HCT116 (cell line): ENCODE measurements at regions not wholly inside any gene's neighbourhood (a gene's known extent, or its start where the extent isn't known, plus 50 kb on each side); places are given as distances from the start of the nearest gene placed in this dataset.

Experiments
- ATAC-seq: fragments of 200-7000 bp; cut with Tn5 transposase; 2 replicates; pipeline ENCODE4 v1.9.1; 2020; ENCODE audit warnings: mild to moderate bottlenecking, moderate library complexity
- BruUV-seq: library from RNA; stranded (reverse); fragments of 400-500 nt; replicated peaks from 2 replicates; lab custom pipeline; 2021; lab: Mats Ljungman, UMichigan
- CTCF ChIA-PET: fragments of 300-600 bp; sonication (Branson Sonifier 250); formaldehyde crosslinking; loops from one replicate; lab custom pipeline; 2021; ENCODE audit warnings: antibody characterized with exemption; lab: Charles Lee
- POLR2A ChIA-PET: fragments of 300-600, 350-600 bp; sonication (Branson Sonifier 250); formaldehyde crosslinking; loops from one replicate; lab custom pipeline; 2021; ENCODE audit warnings: antibody characterized with exemption; lab: Charles Lee
- RAD21 ChIA-PET, 2 experiments: fragments of 300-600 bp; sonication (Branson Sonifier 250); formaldehyde crosslinking; loops; one replicate each; lab custom pipeline; 2023; ENCODE audit warnings: low total read pairs in 2 of 2; ENCODE audit not compliant: uncharacterized antibody in 2 of 2, unreplicated experiment in 2 of 2, low non-redundant PET in 1 of 2; lab: Charles Lee
- DNase-seq: peaks from one replicate; pipeline ENCODE4 v3.0.0-alpha.2; 2010; ENCODE audit warnings: low read depth, low spot score
- H2AFZ ChIP-seq: fragments of 200-600 bp; shearing (Covaris generic), sonication (generic); 2 replicates; pipeline ENCODE4 v1.6.1; 2017; ENCODE audit warnings: low read depth, mixed run types, mixed read lengths, antibody characterized with exemption, low read length; ENCODE audit not compliant: poor library complexity, severe bottlenecking
- H3K27ac ChIP-seq: 2 replicates; pipeline ENCODE4 v1.5.1; 2012; ENCODE audit warnings: low read depth, low read length
- H3K27me3 ChIP-seq: fragments of 200-600 bp; sonication (generic); 2 replicates; pipeline ENCODE4 v1.6.1; 2016; ENCODE audit warnings: mixed run types, low read length, mixed read lengths; ENCODE audit not compliant: insufficient read depth
- H3K36me3 ChIP-seq, 2 experiments: fragments of 200-500 bp in 1 of 2; fragments of 200-600 bp in 1 of 2; sonication (Bioruptor generic) in 1 of 2; sonication (generic) in 1 of 2; 2 replicates each; pipeline versions ENCODE4 v1.5.1 to v1.6.1; 2014 to 2016; ENCODE audit warnings: low read length in 2 of 2, inconsistent platforms in 1 of 2, mixed read lengths in 1 of 2, mixed run types in 1 of 2; ENCODE audit not compliant: insufficient read depth in 2 of 2, control insufficient read depth in 1 of 2
- H3K4me1 ChIP-seq, 2 experiments: fragments of 200-600 bp in 1 of 2; sonication (generic) in 1 of 2; 2 replicates each; pipeline versions ENCODE4 v1.5.1 to v1.6.1; 2012 to 2017; ENCODE audit warnings: low read length in 2 of 2, inconsistent platforms in 1 of 2, mild to moderate bottlenecking in 1 of 2, mixed read lengths in 1 of 2, mixed run types in 1 of 2, moderate library complexity in 1 of 2; ENCODE audit not compliant: insufficient read depth in 2 of 2, control insufficient read depth in 1 of 2
- H3K4me2 ChIP-seq: fragments of 200-600 bp; sonication (generic); 2 replicates; pipeline ENCODE4 v1.6.1; 2017; ENCODE audit warnings: mixed run types, low read length, mixed read lengths
- H3K4me3 ChIP-seq, 2 experiments: fragments of 200-600 bp in 1 of 2; sonication (generic) in 1 of 2; replicated peaks in 1 of 2; 2 replicates each; pipeline ENCODE4 v1.5.1; 2011 to 2016; ENCODE audit warnings: low read length in 2 of 2, control low read depth in 1 of 2, low read depth in 1 of 2, mild to moderate bottlenecking in 1 of 2, mixed read lengths in 1 of 2, mixed run types in 1 of 2
- H3K79me2 ChIP-seq: fragments of 200-600 bp; sonication (generic); 2 replicates; pipeline ENCODE4 v1.6.1; 2017; ENCODE audit warnings: mild to moderate bottlenecking, mixed run types, low read length, moderate library complexity, mixed read lengths; ENCODE audit not compliant: insufficient read depth
- H3K9ac ChIP-seq: fragments of 200-600 bp; sonication (generic); 2 replicates; pipeline ENCODE4 v1.6.1; 2016; ENCODE audit warnings: low read length, mixed read lengths
- H3K9me2 ChIP-seq: fragments of 200-600 bp; sonication (generic), shearing (Covaris generic); 2 replicates; pipeline ENCODE4 v1.6.1; 2017; ENCODE audit warnings: mixed run types, mild to moderate bottlenecking, moderate library complexity; ENCODE audit not compliant: insufficient read depth
- H3K9me3 ChIP-seq, 2 experiments: fragments of 200-500 bp in 1 of 2; fragments of 200-600 bp in 1 of 2; sonication (Bioruptor generic) in 1 of 2; sonication (generic) in 1 of 2; 2 replicates each; pipeline ENCODE4 v1.6.1; 2014 to 2017; ENCODE audit warnings: low read length in 2 of 2, mixed read lengths in 2 of 2, inconsistent platforms in 1 of 2, low read depth in 1 of 2, mild to moderate bottlenecking in 1 of 2, mixed run types in 1 of 2, moderate library complexity in 1 of 2; ENCODE audit not compliant: control insufficient read depth in 1 of 2, insufficient read depth in 1 of 2
- H4K20me1 ChIP-seq: fragments of 200-600 bp; sonication (generic), shearing (Covaris generic); 2 replicates; pipeline ENCODE4 v1.6.1; 2017; ENCODE audit warnings: mixed run types, mild to moderate bottlenecking, moderate library complexity; ENCODE audit not compliant: insufficient read depth
- CBX3 ChIP-seq: IDR thresholded peaks from 2 replicates; pipeline ENCODE4 v1.6.1; 2012; ENCODE audit warnings: low read depth
- CEBPB ChIP-seq: IDR thresholded peaks from 2 replicates; pipeline ENCODE4 v1.6.1; 2012; ENCODE audit warnings: low read depth
- JUND ChIP-seq: IDR thresholded peaks from 2 replicates; pipeline ENCODE4 v1.6.1; 2012
- POLR2AphosphoS5 ChIP-seq: IDR thresholded peaks from 2 replicates; pipeline ENCODE4 v1.6.1; 2011; ENCODE audit warnings: mild to moderate bottlenecking, low read depth, low read length, moderate library complexity
- RAD21 ChIP-seq: IDR thresholded peaks from 2 replicates; pipeline ENCODE4 v1.6.1; 2012; ENCODE audit warnings: low read depth, mild to moderate bottlenecking
- SRF ChIP-seq: IDR thresholded peaks from 2 replicates; pipeline ENCODE4 v1.6.1; 2012; ENCODE audit warnings: low read depth
- YY1 ChIP-seq: IDR thresholded peaks from 2 replicates; pipeline ENCODE4 v1.6.1; 2011; ENCODE audit warnings: low read length, low read depth, moderate library complexity, mild to moderate bottlenecking; ENCODE audit not compliant: insufficient replicate concordance; ENCODE audit errors: extremely low read depth
- ZFX ChIP-seq: fragments of 450-650 bp; IDR thresholded peaks from 2 replicates; pipeline ENCODE4 v1.6.1; 2017
- intact Hi-C: fragments of 100-400 bp; cut with micrococcal nuclease; formaldehyde crosslinking; loops from 2 replicates; pipeline ENCODE4 v1.10.0; 2022
- TF ChIP-seq, protein P1 (sequence below): IDR thresholded peaks from 2 replicates; pipeline ENCODE4 v1.6.1; 2011; ENCODE audit warnings: mild to moderate bottlenecking, low read length, moderate library complexity; ENCODE audit not compliant: insufficient replicate concordance; ENCODE audit errors: extremely low read depth
- TF ChIP-seq, protein P2 (sequence below): IDR thresholded peaks from 2 replicates; pipeline ENCODE4 v1.6.1; 2012

DNA sequence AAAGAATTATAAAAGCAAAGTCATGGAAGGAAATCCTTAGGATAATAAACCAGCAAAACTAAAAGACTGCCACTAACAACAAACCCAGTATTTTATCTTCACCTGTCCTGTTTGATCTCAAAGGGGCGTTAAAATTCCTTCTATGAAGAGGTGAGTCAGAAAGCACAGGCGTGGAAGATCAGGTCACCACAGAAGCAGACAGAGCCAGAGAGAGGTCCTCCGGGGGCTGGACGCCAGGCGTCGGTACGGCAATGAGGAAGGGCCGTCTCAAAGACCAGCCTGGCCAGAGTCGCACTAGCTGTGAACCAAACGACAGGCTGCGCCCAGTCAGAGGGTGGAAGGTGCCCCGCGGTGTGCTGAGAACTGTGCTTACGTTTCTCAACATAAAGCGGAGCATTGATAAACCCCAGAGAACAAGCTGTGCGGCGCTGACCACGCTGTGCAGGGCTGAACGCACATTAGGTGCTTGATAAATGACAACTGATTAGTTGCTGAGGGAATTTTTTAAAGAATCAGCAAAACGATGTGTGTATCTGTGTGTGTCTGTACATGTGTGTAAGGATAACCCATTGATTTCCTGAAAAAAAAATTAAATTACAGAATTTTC is 85.6 kb downstream of the RNASET2 start (continued):
- TF ChIP-seq, protein P1, sequence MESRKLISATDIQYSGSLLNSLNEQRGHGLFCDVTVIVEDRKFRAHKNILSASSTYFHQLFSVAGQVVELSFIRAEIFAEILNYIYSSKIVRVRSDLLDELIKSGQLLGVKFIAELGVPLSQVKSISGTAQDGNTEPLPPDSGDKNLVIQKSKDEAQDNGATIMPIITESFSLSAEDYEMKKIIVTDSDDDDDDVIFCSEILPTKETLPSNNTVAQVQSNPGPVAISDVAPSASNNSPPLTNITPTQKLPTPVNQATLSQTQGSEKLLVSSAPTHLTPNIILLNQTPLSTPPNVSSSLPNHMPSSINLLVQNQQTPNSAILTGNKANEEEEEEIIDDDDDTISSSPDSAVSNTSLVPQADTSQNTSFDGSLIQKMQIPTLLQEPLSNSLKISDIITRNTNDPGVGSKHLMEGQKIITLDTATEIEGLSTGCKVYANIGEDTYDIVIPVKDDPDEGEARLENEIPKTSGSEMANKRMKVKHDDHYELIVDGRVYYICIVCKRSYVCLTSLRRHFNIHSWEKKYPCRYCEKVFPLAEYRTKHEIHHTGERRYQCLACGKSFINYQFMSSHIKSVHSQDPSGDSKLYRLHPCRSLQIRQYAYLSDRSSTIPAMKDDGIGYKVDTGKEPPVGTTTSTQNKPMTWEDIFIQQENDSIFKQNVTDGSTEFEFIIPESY: no peak
- no peak for TF ChIP-seq CBX3
- TF ChIP-seq ZFX: no peak
- TF ChIP-seq RAD21: no peak
- no peak for TF ChIP-seq SRF
- no peak for TF ChIP-seq CEBPB
- no peak for TF ChIP-seq YY1
- no peak for TF ChIP-seq JUND
- no peak for TF ChIP-seq POLR2AphosphoS5
- TF ChIP-seq, protein P2, sequence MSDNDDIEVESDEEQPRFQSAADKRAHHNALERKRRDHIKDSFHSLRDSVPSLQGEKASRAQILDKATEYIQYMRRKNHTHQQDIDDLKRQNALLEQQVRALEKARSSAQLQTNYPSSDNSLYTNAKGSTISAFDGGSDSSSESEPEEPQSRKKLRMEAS: no peak

DNA sequence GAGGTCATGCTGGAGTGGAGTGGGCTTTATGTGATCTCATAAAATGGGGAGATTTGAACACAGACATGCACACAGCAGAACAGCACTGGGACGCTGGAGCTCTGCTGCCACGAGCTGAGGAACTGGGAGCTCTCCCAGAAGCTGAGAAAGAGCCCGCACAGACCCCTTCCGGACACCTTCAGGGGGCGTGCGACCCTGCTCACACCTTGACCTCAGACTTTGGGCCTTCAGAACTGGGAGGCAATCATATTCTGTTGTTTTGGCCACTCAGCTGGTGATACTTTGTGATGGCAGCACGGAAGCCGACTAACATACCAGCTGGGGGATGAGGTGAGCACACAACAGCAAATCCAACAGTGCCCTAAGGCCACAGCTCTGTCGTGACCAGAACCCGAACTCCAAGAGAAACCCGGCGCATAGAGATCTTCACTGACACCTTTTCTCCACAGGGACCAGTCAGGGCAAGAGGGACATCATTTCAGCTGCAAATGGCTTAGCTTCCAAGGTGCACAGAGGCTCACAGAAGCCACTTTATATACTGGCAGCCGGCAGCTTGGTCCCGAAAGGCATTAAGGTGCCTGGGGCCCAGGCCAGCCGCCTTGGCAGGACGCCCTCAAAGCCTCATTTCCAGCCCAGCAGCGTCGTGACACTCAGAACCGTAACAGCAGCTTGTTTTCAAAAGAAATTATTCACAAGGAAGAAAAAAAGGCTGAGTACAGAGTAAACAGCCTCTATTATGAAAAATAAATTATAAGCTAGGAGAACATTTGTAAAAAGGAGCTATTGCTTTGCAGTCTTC is 89.3 kb downstream of the RNASET2 start:
- intact Hi-C loops: no loop called here
- Histone ChIP-seq H3K9me2 (no peaks in the 10 kb centered on the region), H3K9ac (no peak overlapping the region), H3K4me1 (peaks cover 11 to 13% of the 10 kb centered on the region in 2 experiments; a peak in 3 of 4 replicates), H4K20me1 (no peaks in the 10 kb centered on the region), H3K4me2 (no peak overlapping the region), H3K36me3 (no peaks in the 10 kb centered on the region), H3K4me3 (no peak overlapping the region), H3K79me2 (no peaks in the 10 kb centered on the region), H2AFZ (no peak overlapping the region), H3K27ac (no peak overlapping the region), H3K27me3 (no peaks in the 10 kb centered on the region), H3K9me3 (no peaks in the 10 kb centered on the region)
- ChIA-PET POLR2A (no interaction called here), CTCF (no interaction called here), RAD21 (no interaction called here)
- ATAC-seq (no peak), DNase-seq (no peak)
- TF ChIP-seq CEBPB: no peak
- BruUV-seq: no TSS peak
